Esophagus muscularis mucosa (tissue), 4 donors: ENCODE measurements at regions not wholly inside any gene's neighbourhood (a gene's known extent, or its start where the extent isn't known, plus 50 kb on each side); places are given as distances from the start of the nearest gene placed in this dataset.
A peak's percentile ranks its signal among the peaks of the same experiment; 100 is the strongest.

Experiments
- DNase-seq: peaks from one replicate; pipeline ENCODE4 v3.0.0-alpha.2; 2017; ENCODE audit errors: extremely low spot score
- H3K27ac ChIP-seq, 4 donors: fragments of 200-600 bp; sonication (generic); replicated peaks in 1 of 4; 1 replicate in 3 of 4; 2 replicates in 1 of 4; pipeline ENCODE4 v1.5.1; 2016 to 2019; ENCODE audit warnings: mild to moderate bottlenecking in 1 of 4
- H3K27me3 ChIP-seq, 4 donors: fragments of 200-600 bp; sonication (generic); one replicate each; pipeline versions ENCODE4 v1.5.1 to v1.6.0; 2016 to 2019
- H3K36me3 ChIP-seq, 4 donors: fragments of 200-600 bp; sonication (generic); one replicate each; pipeline ENCODE4 v1.5.1; 2016 to 2019
- H3K4me1 ChIP-seq, 4 donors: fragments of 200-600 bp; sonication (generic); one replicate each; pipeline ENCODE4 v1.5.1; 2016 to 2019
- H3K4me3 ChIP-seq, 4 donors: fragments of 200-600 bp; sonication (generic); 1 replicate in 2 of 4; 2 replicates in 2 of 4; pipeline ENCODE4 v1.5.1; 2016 to 2019; ENCODE audit warnings: mild to moderate bottlenecking in 4 of 4, moderate library complexity in 1 of 4
- H3K9me3 ChIP-seq, 4 donors: fragments of 200-600 bp; sonication (generic); 1 replicate in 3 of 4; 2 replicates in 1 of 4; pipeline ENCODE4 v1.5.1; 2016 to 2019
- CTCF ChIP-seq, 3 experiments: fragments of 200-600 bp in 2 of 3; fragments of 450-650 bp in 1 of 3; sonication (generic) in 2 of 3; IDR thresholded peaks; one replicate each; pipeline ENCODE4 v1.5.1; 2017 to 2019; ENCODE audit warnings: antibody characterized with exemption in 3 of 3, mild to moderate bottlenecking in 2 of 3, moderate library complexity in 1 of 3
- EP300 ChIP-seq: sonication (generic); formaldehyde crosslinking; IDR thresholded peaks from one replicate; pipeline ENCODE4 v1.6.1; 2017; ENCODE audit warnings: antibody characterized with exemption
- POLR2A ChIP-seq: fragments of 450-650 bp; IDR thresholded peaks from one replicate; pipeline ENCODE4 v1.6.1; 2017; ENCODE audit warnings: antibody characterized with exemption, moderate library complexity, mild to moderate bottlenecking, low read depth
- POLR2AphosphoS5 ChIP-seq, 2 donors: sonication (generic); formaldehyde crosslinking; IDR thresholded peaks; one replicate each; pipeline ENCODE4 v1.6.1; 2017; ENCODE audit warnings: antibody characterized with exemption in 2 of 2
- WGBS: methylation state at CpG from one replicate; pipeline ENCODE4 v1.1.5; 2018; 5-methylcytosine and 5-hydroxymethylcytosine counted together
- intact Hi-C: fragments of 100-400 bp; cut with DNase I; formaldehyde crosslinking; loops from one replicate; pipeline ENCODE4 v1.15.1; 2023

- H3K4me1 ChIP-seq, result peaks cover 0 to 14% (median 7%) of the 10 kb centered on the region in 4 donors
- TF ChIP-seq CTCF (IDR thresholded peaks at IDR 0.05) (no peak), POLR2A (no peak), POLR2AphosphoS5 (IDR thresholded peaks at IDR 0.05) (no peak), EP300 (no peak)
- 93% methylated on average over 2 of the region's 2 CpGs for WGBS
- no peaks in the 10 kb centered on the region for H3K27me3 ChIP-seq
- H3K9me3 ChIP-seq, result no peaks in the 10 kb centered on the region
- no peak for DNase-seq
- H3K27ac ChIP-seq, result no peak overlapping the region
- H3K36me3 ChIP-seq, result no peaks in the 10 kb centered on the region
- no peak overlapping the region for H3K4me3 ChIP-seq
- intact Hi-C loops, result no loop called here
Measured at GRCh38 chr3:21889166-21889565, 138.2 kb upstream of the ZNF385D start.

GRCh38 chr3:21892104-21892503 is 141.1 kb upstream of the ZNF385D start:
- Histone ChIP-seq H3K4me1 (peaks cover 0 to 21% (median 14%) of the 10 kb centered on the region in 4 donors), H3K9me3 (no peaks in the 10 kb centered on the region), H3K27ac (no peak overlapping the region), H3K36me3 (no peaks in the 10 kb centered on the region), H3K4me3 (no peak overlapping the region), H3K27me3 (no peaks in the 10 kb centered on the region)
- intact Hi-C loops, result loop anchor here (10.0 kb wide), 1 partner anchor 1377 kb away; no protein-coding TSS in a partner anchor
- WGBS, result 88% methylated on average over 2 of the region's 2 CpGs
- no peak for DNase-seq
- TF ChIP-seq CTCF (IDR thresholded peaks at IDR 0.05) (no peak), POLR2AphosphoS5 (IDR thresholded peaks at IDR 0.05) (no peak), EP300 (no peak), POLR2A (no peak)

GRCh38 chr3:21893242-21893641 is 142.2 kb upstream of the ZNF385D start:
- intact Hi-C loops, result loop anchor here (10.0 kb wide), 1 partner anchor 1378 kb away; no protein-coding TSS in a partner anchor
- 57% methylated on average over 3 of the region's 3 CpGs for WGBS

GRCh38 chr3:21894459-21895340 is 143.7 kb upstream of the ZNF385D start:
- no peaks in the 10 kb centered on the region for H3K36me3 ChIP-seq
- intact Hi-C loops, result loop anchor here (5.0 to 10.0 kb wide), 2 partner anchors 142 to 1380 kb away; partner anchors contain the start of gene ZNF385D
- H3K4me3 ChIP-seq, result no peak overlapping the region
- no peaks in the 10 kb centered on the region for H3K27me3 ChIP-seq
- WGBS, result 72% methylated on average over 3 of the region's 3 CpGs
- peaks cover 0 to 21% (median 14%) of the 10 kb centered on the region in 4 donors for H3K4me1 ChIP-seq
- no peak for DNase-seq
- no peak overlapping the region for H3K27ac ChIP-seq
- no peaks in the 10 kb centered on the region for H3K9me3 ChIP-seq
- TF ChIP-seq EP300, result no peak
- peak; percentile 70 to 72 (median 71) for TF ChIP-seq CTCF (IDR thresholded peaks at IDR 0.05)

More at GRCh38 chr3:21893242-21893641, 142.2 kb upstream of the ZNF385D start:
- Histone ChIP-seq H3K36me3 (no peaks in the 10 kb centered on the region), H3K27ac (no peak overlapping the region), H3K27me3 (no peaks in the 10 kb centered on the region), H3K4me1 (peaks cover 0 to 21% (median 14%) of the 10 kb centered on the region in 4 donors), H3K9me3 (no peaks in the 10 kb centered on the region), H3K4me3 (no peak overlapping the region)
- no peak for DNase-seq
- TF ChIP-seq POLR2AphosphoS5 (IDR thresholded peaks at IDR 0.05), result no peak
- TF ChIP-seq CTCF (IDR thresholded peaks at IDR 0.05), result no peak
- no peak for TF ChIP-seq POLR2A
- no peak for TF ChIP-seq EP300
